Body of pancreas (tissue), 4 donors: ENCODE measurements at regions not wholly inside any gene's neighbourhood (a gene's known extent, or its start where the extent isn't known, plus 50 kb on each side); places are given as distances from the start of the nearest gene placed in this dataset.

Experiments
- ATAC-seq: fragments of 150-250 bp; one replicate; pipeline ENCODE4 v1.9.1; 2016
- DNase-seq, 4 donors: peaks; one replicate each; pipeline ENCODE4 v3.0.0-alpha.2; 2019
- H3K27ac ChIP-seq, 4 donors: fragments of 200-600 bp; sonication (generic); 1 replicate in 3 of 4; 2 replicates in 1 of 4; pipeline versions ENCODE4 v1.5.1 to v1.6.1; 2016 to 2019; ENCODE audit warnings: mild to moderate bottlenecking in 1 of 4, mixed read lengths in 1 of 4, moderate library complexity in 1 of 4
- H3K27me3 ChIP-seq, 2 donors: fragments of 200-600 bp; sonication (generic); one replicate each; pipeline ENCODE4 v1.6.0; 2016; ENCODE audit warnings: mild to moderate bottlenecking in 1 of 2
- H3K36me3 ChIP-seq, 2 donors: fragments of 200-600 bp; sonication (generic); replicated peaks in 1 of 2; 2 replicates each; pipeline ENCODE4 v1.5.1; 2016; ENCODE audit warnings: low read depth in 2 of 2; ENCODE audit not compliant: insufficient read depth in 1 of 2
- H3K4me1 ChIP-seq: fragments of 200-600 bp; sonication (generic); one replicate; pipeline ENCODE4 v1.6.0; 2016
- H3K4me3 ChIP-seq, 2 donors: fragments of 200-600 bp; sonication (generic); 1 replicate in 1 of 2; 2 replicates in 1 of 2; pipeline ENCODE4 v1.5.1; 2016 to 2019
- H3K9me3 ChIP-seq, 3 donors: fragments of 200-600 bp; sonication (generic); 1 replicate in 2 of 3; 2 replicates in 1 of 3; pipeline ENCODE4 v1.5.1; 2016
- CTCF ChIP-seq, 7 experiments: fragments of 450-650 bp in 4 of 7; fragments of 200-600 bp in 3 of 7; sonication (generic) in 3 of 7; IDR thresholded peaks; one replicate each; pipeline ENCODE4 v1.5.1; 2016 to 2019; ENCODE audit warnings: antibody characterized with exemption in 7 of 7
- POLR2A ChIP-seq, 3 donors: fragments of 450-650 bp; IDR thresholded peaks; one replicate each; pipeline ENCODE4 v1.6.1; 2016; ENCODE audit warnings: antibody characterized with exemption in 3 of 3, mild to moderate bottlenecking in 2 of 3
- WGBS, 2 donors: methylation state at CpG; one replicate each; pipeline ENCODE4 v1.1.5; 2017; 5-methylcytosine and 5-hydroxymethylcytosine counted together
- intact Hi-C: fragments of 100-400 bp; cut with DNase I; formaldehyde crosslinking; loops from one replicate; pipeline ENCODE4 v1.15.1; 2023

- TF ChIP-seq POLR2A (IDR thresholded peaks at IDR 0.05) (no peak), CTCF (IDR thresholded peaks at IDR 0.05) (no peak)
- no peak overlapping the region for H3K4me3 ChIP-seq
- H3K9me3 ChIP-seq: no peaks in the 10 kb centered on the region
- 92 to 94% methylated on average over 5 of the region's 5 CpGs for WGBS, 2 donors
- no peaks in the 10 kb centered on the region for H3K27me3 ChIP-seq
- no peaks in the 10 kb centered on the region for H3K36me3 ChIP-seq
- ATAC-seq (no peak), DNase-seq (no peak)
- intact Hi-C loops: no loop called here
- no peak overlapping the region for H3K27ac ChIP-seq
- H3K4me1 ChIP-seq: peaks cover 6% of the 10 kb centered on the region
Observed at GRCh38 chr3:59528251-59528650, 478.4 kb upstream of the CFAP20DC start.

GRCh38 chr3:59527493-59527892, 477.7 kb upstream of the CFAP20DC start:
- ATAC-seq (no peak), DNase-seq (no peak)
- Histone ChIP-seq H3K9me3 (no peaks in the 10 kb centered on the region), H3K27me3 (no peaks in the 10 kb centered on the region), H3K27ac (no peak overlapping the region), H3K36me3 (no peaks in the 10 kb centered on the region), H3K4me3 (no peak overlapping the region), H3K4me1 (peaks cover 6% of the 10 kb centered on the region)
- 67 to 70% methylated on average over 3 of the region's 3 CpGs for WGBS, 2 donors
- intact Hi-C loops: no loop called here
- TF ChIP-seq CTCF (IDR thresholded peaks at IDR 0.05) (no peak), POLR2A (IDR thresholded peaks at IDR 0.05) (no peak)

GRCh38 chr3:59526999-59527398, 477.2 kb upstream of the CFAP20DC start:
- ATAC-seq: no peak
- TF ChIP-seq CTCF (IDR thresholded peaks at IDR 0.05) (no peak), POLR2A (IDR thresholded peaks at IDR 0.05) (no peak)
- no peak for DNase-seq
- Histone ChIP-seq H3K4me3 (no peak overlapping the region), H3K27me3 (no peaks in the 10 kb centered on the region), H3K27ac (no peak overlapping the region), H3K4me1 (peaks cover 6% of the 10 kb centered on the region), H3K9me3 (no peaks in the 10 kb centered on the region), H3K36me3 (no peaks in the 10 kb centered on the region)
- intact Hi-C loops: no loop called here

GRCh38 chr3:59522550-59522949, 472.7 kb upstream of the CFAP20DC start:
- WGBS, 2 donors: 88 to 95% methylated on average over 2 of the region's 2 CpGs
- Histone ChIP-seq H3K9me3 (no peaks in the 10 kb centered on the region), H3K36me3 (no peaks in the 10 kb centered on the region), H3K4me3 (no peak overlapping the region), H3K27me3 (no peaks in the 10 kb centered on the region), H3K4me1 (peaks cover 14% of the 10 kb centered on the region), H3K27ac (no peak overlapping the region)
- ATAC-seq: no peak
- no peak for DNase-seq
- no peak for TF ChIP-seq POLR2A (IDR thresholded peaks at IDR 0.05)
- no peak for TF ChIP-seq CTCF (IDR thresholded peaks at IDR 0.05)
- intact Hi-C loops: no loop called here

- H3K27me3 ChIP-seq: no peaks in the 10 kb centered on the region
- peaks cover 22% of the 10 kb centered on the region for H3K4me1 ChIP-seq
- H3K9me3 ChIP-seq: no peaks in the 10 kb centered on the region
- intact Hi-C loops: no loop called here
- H3K4me3 ChIP-seq: no peak overlapping the region
- TF ChIP-seq POLR2A (IDR thresholded peaks at IDR 0.05) (no peak), CTCF (IDR thresholded peaks at IDR 0.05) (no peak)
- DNase-seq (no peak), ATAC-seq (no peak)
- WGBS, 2 donors: 83 to 94% methylated on average over 6 of the region's 6 CpGs
- no peaks in the 10 kb centered on the region for H3K36me3 ChIP-seq
- no peak overlapping the region for H3K27ac ChIP-seq
Observed at GRCh38 chr3:59519094-59519493, 469.3 kb upstream of the CFAP20DC start.
